HG03196 (cell line): ENCODE measurements at regions not wholly inside any gene's neighbourhood (a gene's known extent, or its start where the extent isn't known, plus 50 kb on each side); places are given as distances from the start of the nearest gene placed in this dataset.
"Not testable (repeated sequence)": the region's sequence is repeated elsewhere in the genome, so short reads cannot be mapped to it uniquely, and the experiment has no call there.

Experiments
- ATAC-seq: cut with Tn5 transposase; IDR thresholded peaks from one replicate; pipeline ENCODE4 v1.9.1; 2021; ENCODE audit not compliant: unreplicated experiment

DNA sequence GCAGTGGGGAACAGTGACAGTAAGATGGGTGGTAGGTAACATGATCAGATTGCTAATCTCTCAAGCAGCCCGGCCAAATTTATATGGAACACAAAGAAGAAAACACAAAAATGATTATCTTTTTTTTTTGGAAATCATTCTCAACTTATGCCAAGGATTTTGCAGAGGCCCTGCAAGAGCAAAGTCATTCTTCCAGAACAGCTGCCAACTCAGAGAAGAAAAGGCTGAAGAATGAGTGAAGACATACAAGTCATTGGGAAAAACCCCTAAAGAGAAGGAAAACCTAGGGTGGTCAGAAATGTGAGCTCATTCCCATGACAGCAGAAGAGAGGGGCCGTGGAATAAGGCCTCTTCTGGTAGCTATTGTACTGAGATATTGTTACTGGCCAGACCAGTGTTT lies 246.7 kb downstream of the SHOX2 start:
- no peak for ATAC-seq

DNA sequence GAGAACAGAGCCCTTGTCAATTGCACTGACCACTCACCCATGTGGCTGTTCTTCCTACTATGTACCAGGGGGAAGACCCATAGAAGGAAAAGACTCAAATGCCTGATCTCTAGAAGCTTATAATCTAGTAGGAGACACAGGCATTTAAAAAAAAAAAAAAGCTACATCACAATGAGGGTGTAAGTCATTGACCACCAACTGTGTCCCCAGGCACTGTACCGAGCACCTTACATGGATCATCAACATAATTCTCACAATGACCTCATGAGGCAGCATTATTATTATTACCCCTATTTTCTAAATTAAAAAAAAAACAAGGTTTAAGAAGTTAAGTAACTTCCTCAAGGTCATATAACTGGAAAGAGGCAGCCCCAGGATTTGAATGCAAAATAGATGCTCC lies 247.4 kb downstream of the SHOX2 start:
- no peak for ATAC-seq

DNA sequence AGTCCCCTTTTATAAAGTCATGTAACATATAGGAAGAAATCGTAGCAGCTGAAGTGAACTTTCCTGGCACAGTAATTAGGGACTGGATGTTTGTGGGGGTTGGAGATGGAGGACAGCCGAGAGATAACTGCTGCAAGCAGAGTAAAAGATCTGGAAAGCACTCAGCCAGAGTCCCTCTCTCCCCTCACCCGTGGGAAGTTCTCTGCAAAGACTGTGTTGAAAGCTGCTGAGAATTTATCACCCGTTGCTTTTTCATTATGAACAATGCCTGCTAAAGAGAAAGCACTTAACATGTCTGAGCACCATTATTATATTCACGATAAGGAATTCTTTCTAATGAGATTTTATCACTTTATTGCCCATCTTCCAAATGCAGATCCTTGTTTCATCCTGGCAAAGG lies 248.8 kb downstream of the SHOX2 start:
- no peak for ATAC-seq

DNA sequence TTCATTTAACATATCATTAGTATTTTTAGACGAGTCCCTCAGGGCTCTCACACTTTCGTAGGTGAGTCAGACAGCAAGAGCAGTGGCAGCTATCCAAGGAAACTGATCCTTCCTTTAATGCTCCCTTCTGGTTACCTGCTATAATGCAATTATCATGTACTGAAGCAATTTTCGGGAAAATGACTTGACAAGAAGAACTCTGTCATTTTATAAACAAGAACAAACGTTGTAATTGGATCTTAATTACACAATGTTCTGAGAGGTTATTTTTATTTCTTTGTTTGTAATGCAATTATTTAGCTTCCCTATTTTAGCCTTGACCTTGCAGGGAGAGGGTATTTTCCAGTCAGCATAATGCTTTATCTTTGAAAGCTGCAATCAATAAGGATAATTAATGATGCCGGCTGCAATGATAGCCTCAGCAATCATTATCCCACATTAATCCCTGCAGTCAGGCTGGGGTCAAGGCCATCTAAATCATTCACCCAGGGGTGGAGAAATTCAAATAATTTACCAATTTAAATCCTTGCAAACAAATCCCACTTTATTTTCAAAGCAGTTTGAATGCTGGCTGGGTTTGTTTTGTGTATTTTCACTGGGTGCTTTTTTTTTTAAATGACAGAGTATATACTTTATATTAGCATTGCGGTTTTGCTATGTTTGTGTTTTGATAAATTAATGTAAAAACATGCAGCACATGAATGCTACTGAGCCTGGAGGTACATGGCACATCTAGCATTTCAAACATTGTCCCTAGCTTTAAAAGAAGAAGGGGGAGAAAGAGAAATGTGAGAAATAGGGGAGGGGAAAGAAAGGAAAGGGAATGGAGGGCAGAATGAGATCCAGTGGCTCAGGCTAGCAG lies 249.9 kb downstream of the SHOX2 start:
- no peak for ATAC-seq

DNA sequence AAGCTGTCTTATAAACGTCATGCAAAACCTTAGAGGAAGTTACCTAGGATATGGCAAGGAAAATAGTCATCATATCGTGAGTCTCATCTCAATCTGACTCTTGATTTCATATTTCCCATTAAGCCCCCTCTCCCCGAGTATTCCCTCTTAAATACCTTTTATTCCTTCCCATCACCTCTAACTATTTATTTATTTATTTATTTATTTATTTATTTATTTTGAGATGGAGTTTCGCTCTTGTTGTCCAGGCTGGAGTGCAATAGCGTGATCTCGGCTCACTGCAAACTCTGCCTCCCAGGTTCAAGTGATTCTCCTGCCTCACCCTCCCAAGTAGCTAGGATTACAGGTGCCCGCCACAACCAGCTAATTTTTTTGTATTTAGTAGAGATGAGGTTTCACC lies 260.4 kb downstream of the SHOX2 start:
- not testable (repeated sequence) for ATAC-seq

DNA sequence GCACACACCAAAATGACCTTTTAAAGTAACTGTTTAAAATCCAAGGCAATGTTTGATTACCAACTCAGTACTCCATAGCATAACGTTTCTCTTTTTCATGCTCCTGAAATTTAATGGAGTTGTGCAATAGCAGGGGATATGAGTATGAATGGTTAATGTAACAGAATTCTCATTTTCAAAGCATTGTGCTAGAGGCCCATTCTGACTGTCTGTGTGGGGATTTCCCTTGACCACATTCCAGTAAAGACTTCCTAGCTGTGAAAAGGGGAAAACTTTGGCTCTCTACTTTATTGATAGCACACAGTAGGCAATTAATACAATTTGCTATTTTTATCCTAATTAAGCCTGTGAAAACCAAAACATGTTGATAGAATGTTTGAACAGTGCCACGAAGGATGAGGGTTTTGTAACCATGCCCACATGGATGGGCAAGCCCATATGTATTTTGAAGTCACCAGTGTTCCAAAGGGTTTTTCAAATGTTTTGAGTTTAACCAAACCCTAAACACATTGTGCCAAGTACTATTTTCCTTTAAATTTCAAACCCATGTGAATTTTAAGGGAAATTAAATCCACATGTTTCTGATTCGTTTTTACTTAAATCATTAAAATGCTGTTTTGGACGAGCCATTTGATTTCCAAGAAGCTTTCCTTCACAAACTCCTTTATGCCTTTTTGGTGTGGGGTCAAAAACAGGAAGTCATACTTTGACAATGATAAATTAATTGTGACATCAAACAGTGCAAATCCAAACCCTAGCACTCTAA lies 261.2 kb downstream of the SHOX2 start:
- no peak for ATAC-seq

DNA sequence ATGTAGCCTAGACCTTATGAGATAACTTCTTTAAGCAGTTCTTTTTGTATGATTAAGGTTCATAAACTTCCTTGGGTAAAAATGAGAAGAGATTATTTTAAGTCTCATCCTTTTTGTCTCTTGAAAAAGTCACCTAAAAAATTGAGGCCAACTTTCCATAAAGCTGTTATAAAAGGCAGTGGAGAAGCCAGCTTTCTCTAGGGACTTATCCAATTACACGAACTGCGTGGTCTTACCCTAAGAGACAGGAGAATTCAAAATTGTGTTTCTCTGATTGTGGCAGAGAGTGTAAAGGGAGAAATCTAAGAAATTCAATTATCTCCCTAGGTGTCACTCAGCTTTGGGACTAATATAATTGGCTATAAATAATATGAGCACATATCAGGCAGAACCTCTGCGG lies 262.0 kb downstream of the SHOX2 start:
- no peak for ATAC-seq

DNA sequence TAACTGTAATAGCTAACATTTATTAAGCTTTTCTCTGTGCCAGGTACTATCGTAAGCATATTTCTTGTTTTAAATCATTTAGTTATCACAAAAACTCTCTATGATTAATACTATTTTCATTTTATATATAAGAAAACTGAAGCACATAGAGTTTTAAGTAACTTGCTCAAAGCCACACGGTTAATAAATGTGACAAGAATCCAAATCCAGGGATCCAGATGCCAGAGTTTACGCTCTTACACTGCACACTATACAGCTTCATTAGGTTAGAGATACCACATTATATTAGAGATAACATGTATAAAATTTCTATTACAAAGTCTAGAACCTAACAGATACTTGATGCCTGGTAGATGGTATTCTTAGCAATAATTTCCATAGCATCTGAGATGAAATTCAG lies 265.2 kb downstream of the SHOX2 start:
- ATAC-seq, result no peak

DNA sequence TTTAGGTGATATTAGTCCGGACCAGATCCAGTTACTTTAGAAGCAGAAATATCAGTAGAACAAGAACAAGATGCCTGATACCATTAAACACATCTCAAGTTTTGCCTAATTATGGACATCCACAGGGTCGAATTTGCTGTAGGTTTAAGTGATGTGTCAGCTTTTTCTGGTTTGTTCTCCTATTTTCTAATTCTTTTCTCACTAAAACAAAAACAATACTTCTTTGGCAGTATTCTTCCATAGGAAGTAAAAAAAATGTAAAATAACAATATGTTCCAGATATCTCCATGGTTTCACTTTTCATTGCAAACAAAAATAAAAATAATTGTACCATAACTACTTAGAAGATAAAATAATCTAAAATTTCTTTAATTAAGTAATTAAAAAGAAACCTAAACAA lies 265.7 kb downstream of the SHOX2 start:
- ATAC-seq, result no peak

DNA sequence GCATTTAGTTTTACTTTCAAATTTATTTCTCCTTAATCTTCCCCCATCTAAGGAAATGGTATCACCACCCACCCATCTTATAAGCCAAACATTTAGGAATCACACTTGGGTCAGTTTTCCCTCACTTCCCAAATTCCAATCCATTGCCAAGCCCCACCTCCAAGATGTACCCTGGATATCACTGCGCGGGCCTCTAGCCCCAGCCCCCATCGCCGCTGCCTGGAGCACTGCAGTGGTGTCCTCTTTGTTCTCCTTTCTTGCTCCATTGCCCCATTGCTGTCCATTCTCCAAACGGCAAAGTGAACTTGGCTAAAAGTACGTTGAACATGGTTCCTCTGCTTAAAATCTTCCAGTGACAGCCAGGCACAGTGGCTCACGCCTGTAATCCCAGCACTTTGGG lies 267.8 kb downstream of the SHOX2 start:
- no peak for ATAC-seq

DNA sequence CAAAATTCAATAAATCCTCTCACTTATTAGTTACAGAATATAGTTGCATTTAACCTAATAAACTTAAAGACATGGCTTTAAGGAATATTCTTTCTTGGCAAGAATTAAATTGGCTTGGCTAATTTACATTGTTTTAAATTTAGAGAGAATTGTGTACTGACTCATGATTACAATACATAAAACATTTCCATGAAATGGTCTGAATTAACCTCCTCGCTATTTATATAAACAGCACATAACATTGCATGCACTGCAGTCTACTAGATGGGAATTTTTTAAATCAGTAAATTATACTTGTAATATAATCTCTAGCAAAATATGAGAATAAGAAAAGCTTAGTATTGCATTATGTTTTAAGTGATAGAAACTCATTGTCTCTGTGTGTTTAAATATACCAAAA lies 268.9 kb downstream of the SHOX2 start:
- no peak for ATAC-seq

DNA sequence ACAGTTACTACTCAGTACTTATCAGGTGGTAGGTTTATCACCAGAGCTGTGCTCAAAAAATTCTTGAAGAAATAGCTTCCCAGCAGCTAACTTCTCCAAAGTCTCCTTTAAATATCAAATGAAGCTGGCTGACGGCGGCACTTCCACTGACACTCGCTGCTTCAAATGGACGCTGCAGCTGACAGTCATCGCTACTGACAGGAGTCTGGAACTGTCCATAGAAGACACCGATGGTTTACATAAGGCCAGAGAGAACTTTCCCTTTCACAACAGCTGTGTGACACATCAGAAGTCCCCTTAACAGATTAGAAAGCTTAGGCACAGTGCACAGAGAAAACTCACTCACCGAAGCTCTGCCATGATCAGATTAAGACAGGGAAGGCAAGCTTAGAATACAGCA lies 270.2 kb downstream of the SHOX2 start:
- no peak for ATAC-seq

DNA sequence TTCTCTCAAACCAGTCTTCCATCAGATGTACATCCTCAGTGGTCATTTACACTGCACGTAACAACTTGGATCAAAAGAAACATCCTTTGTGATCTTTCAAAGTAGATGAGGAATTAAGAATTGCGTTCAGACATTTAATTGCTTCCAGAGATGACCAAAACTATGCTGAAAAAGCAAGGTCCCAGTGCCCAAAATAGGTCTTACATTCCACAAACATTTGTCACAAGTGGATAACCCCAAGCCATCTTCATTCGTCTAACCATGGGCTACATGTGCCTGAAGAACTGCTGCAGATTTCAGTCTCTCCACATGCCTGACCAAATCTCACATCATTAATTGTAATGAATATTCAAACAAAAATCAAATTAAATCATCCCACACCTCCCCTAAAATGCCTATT lies 273.6 kb downstream of the SHOX2 start:
- ATAC-seq, result no peak

DNA sequence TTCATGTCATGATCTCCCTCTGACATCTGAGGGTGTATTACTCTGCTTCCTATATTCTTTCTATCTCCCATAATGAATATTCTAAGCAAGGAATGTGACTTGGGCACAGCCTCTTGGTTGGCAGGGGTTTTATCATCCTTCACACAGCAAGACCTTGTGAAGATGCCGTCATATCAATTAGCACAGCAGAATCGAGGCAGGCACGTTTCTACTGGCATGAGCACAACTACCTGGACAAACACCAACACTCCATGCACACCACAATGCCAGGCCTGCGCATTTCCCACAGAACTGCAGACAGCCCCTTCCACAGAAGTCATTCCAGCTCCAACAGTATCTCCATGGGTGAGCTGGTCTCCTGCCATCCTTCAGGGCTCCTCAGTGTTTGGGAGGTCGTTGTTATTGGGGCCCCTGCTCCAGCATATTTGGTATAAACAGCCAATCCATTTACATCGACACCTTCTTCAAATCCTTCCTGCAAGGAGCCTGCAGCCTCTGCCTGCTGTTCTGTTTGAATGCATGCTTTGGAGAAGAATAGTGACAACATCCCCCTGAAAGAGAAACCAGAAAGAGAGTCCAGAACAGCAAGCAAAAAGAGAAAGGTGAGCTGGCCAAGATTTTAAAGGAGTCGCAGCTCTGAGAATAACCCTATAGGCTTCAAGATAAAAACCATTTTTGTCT lies 275.5 kb downstream of the SHOX2 start:
- no peak for ATAC-seq

DNA sequence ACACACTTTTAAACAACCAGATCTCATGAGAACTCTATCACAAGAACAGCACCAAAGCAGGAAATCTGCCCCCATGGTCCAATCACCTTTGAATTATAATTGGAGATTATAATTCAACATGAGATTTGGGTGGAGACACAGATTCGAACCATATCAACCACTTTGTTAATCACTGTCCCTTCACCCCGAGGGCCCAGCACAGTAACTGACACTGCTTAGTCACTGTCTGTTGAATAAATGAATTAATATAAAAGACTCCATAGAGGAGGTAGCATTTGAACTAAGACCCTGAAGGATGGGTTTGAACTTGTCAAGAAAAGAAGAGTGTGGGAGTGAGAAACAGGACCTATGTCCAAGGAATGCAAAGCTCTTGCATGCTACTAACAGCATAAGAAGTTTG lies 276.4 kb downstream of the SHOX2 start:
- ATAC-seq, result no peak

DNA sequence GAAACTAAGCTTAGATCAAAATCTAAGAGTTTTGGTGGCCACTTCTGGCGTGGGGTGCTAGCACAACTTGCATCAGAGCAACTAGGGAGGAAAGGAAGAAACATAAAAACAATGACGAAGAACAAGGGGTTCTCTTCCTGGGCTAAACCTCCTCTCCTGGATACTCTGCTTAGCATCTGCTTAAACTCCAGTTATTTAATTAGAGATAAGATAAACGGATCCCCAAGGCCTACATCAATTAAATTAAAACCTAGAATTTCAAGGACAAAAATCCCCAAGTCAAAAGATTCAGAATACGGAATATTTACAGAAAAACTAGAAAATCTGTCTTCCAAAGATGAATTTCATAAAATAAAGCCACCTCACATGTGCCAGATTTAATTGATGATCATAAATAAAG lies 281.9 kb downstream of the SHOX2 start:
- no peak for ATAC-seq

DNA sequence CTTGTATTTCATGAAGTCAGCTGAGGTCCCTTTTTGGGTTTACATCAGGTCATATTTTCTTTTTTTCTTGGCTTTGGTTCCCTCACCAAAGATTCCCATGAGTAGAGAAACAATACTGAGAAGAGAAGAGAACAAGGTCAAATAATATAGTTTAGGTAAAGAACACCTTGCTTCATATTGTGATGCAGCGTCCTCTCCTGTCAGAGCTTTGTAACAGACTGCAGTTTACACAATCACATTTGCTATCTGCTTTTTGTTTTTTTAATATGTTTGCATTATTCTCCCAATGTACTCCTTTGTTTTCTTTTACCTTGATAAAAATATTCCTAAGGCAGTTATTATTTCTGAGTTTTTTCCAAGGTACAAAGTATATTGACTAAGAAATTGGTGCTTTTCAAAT lies 283.2 kb downstream of the SHOX2 start:
- no peak for ATAC-seq

DNA sequence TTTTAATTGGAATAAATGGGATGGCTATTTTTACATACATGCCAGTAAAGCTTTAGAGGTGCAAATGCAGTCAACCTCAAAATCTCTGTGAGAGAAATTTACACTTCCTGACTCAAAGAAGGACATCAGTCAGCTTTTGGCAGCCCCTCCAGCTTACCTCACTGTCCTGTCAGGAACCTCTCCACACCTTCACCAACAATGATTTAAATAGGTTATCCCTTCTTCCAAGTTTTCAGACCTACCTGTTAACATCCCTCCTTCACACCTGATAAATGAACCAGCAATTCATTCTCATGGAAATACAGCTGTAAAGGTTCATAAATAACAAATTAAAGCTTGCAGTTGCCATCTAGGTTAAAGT lies 286.1 kb downstream of the SHOX2 start:
- ATAC-seq, result no peak

DNA sequence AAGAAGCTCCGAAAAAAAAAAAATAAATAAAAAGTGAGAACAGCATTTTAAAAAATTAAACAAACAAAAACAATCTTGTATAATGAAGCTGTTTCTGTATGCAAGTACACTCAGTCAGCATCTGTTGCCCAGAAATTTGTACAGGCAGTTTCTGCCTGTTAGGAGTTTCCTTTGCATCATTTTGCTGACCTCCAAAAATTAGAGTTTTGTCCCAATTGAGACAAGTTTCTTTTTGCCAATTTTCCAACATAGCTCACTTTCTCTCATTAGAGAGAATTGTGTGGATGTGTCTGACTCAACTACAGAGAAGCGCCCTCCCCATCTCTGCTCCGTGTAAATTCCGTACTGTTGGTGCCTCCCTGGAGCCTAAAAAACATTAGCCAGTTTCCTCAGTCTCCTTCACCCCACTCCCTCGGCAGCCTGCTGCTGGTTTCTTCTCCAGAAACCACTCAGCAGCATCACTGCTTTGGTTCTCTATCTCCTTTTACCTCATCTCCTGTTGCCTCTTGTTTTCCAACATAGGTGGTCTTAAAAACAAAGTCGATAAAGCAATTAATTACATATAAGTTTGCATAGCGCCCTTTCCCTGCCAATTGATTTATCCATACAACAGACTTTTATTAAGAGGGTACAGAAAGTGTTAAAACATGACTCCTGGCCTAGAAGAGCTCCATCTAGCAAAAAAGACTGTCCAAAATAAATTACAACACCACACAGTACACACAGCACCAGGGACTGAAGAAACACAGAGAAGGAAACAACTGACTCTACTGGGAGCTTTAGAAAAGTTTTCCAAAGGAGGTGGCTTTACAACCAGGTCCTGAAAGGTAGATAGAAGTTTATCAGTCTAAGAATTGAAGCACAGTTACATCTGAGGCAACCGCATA lies 286.7 kb downstream of the SHOX2 start:
- ATAC-seq, result no peak

DNA sequence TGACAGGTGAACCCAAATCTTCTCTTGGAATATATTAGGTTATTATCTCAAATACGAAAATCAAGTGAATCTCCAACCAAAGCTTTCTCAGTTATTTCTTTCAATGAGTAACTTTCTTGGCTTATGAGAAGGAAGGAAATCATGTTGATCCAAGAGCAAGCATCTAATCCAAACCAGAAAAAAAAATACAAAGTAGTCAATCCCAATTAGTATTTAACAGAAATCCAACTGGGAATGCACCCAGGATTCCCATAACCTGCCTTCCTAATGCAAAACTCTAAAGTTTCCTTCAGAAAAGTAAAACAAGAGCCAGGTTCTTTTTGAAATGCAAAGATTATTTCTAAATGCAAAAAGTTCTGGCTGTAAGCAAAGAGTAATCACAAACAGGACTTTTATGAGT lies 289.3 kb downstream of the SHOX2 start:
- ATAC-seq, result no peak

DNA sequence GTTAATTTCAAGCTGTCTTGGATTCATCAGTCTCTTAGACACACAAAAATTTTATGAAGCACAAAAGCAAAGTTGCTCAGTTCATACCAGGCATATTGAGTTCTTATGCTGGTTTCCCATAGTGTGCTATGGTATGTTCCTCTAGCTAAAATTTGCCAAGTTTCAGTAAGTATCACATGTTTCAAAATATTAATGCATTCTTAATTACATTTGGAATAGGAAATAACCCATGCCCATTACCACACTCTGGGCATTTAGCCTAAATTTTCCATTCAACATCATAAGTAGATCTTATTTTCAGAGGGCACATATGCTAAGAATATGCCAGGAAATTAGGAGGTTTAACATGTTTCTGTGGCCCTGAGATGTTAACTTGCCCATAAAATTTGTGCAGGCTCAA lies 289.9 kb downstream of the SHOX2 start:
- ATAC-seq, result no peak
